ENCODE measurements at regions not wholly inside any gene's neighbourhood (a gene's known extent, or its start where the extent isn't known, plus 50 kb on each side); places are given as distances from the start of the nearest gene placed in this dataset.

- Histone ChIP-seq H3K27me3 (ENCODE audit: control insufficient read depth, insufficient read depth, low read length) (no peaks in the 10 kb centered on the region), H3K36me3 (ENCODE audit: control insufficient read depth, insufficient read depth, low read length) (no peaks in the 10 kb centered on the region), H3K4me3 (ENCODE audit: low read depth, low read length) (no peak overlapping the region)
- DNase-seq (ENCODE audit: low read depth): no peak
- ChIA-PET CTCF (no interaction called here), POLR2A (no interaction called here)
- TF ChIP-seq CTCF (IDR thresholded peaks at IDR 0.05; ENCODE audit: insufficient read depth, low read depth, low read length): no peak
Observed at GRCh38 chr3:30455840-30456239, 150.6 kb upstream of the TGFBR2 start.

GRCh38 chr3:30456264-30456663, 150.1 kb upstream of the TGFBR2 start:
- no peak overlapping the region for H3K4me3 ChIP-seq (ENCODE audit: low read depth, low read length)
- no peaks in the 10 kb centered on the region for H3K27me3 ChIP-seq (ENCODE audit: control insufficient read depth, insufficient read depth, low read length)
- ChIA-PET CTCF (no interaction called here), POLR2A (no interaction called here)
- no peak for DNase-seq (ENCODE audit: low read depth)
- no peak for TF ChIP-seq CTCF (IDR thresholded peaks at IDR 0.05; ENCODE audit: insufficient read depth, low read depth, low read length)
- H3K36me3 ChIP-seq (ENCODE audit: control insufficient read depth, insufficient read depth, low read length): no peaks in the 10 kb centered on the region

- no peaks in the 10 kb centered on the region for H3K27me3 ChIP-seq (ENCODE audit: control insufficient read depth, insufficient read depth, low read length)
- H3K36me3 ChIP-seq (ENCODE audit: control insufficient read depth, insufficient read depth, low read length): no peaks in the 10 kb centered on the region
- no peak for TF ChIP-seq CTCF (IDR thresholded peaks at IDR 0.05; ENCODE audit: insufficient read depth, low read depth, low read length)
- POLR2A ChIA-PET: no interaction called here
- DNase-seq (ENCODE audit: low read depth): no peak
- CTCF ChIA-PET: interaction anchor here (1.1 to 1.2 kb wide), 2 partner anchors 46 to 150 kb away, joined by 3 read pairs; partner anchors contain the start of gene TGFBR2
- no peak overlapping the region for H3K4me3 ChIP-seq (ENCODE audit: low read depth, low read length)
Observed at GRCh38 chr3:30457081-30457480, 149.3 kb upstream of the TGFBR2 start.

GRCh38 chr3:30457726-30458125, 148.7 kb upstream of the TGFBR2 start:
- TF ChIP-seq CTCF (IDR thresholded peaks at IDR 0.05; ENCODE audit: insufficient read depth, low read depth, low read length): no peak
- CTCF ChIA-PET: interaction anchor here (0.7 to 1.2 kb wide), 3 partner anchors 46 to 149 kb away, joined by 3 read pairs; partner anchors contain the start of gene TGFBR2

GRCh38 chr3:30458376-30459171, 147.8 kb upstream of the TGFBR2 start:
- Histone ChIP-seq H3K36me3 (ENCODE audit: control insufficient read depth, insufficient read depth, low read length) (no peaks in the 10 kb centered on the region), H3K27me3 (ENCODE audit: control insufficient read depth, insufficient read depth, low read length) (no peaks in the 10 kb centered on the region), H3K4me3 (ENCODE audit: low read depth, low read length) (no peak overlapping the region)
- CTCF ChIA-PET: interaction anchor here (0.7 to 1.2 kb wide), 3 partner anchors 45 to 148 kb away, joined by 3 read pairs; partner anchors contain the start of gene TGFBR2
- POLR2A ChIA-PET: no interaction called here
- no peak for TF ChIP-seq CTCF (IDR thresholded peaks at IDR 0.05; ENCODE audit: insufficient read depth, low read depth, low read length)
- no peak for DNase-seq (ENCODE audit: low read depth)

More at GRCh38 chr3:30457726-30458125, 148.7 kb upstream of the TGFBR2 start:
- no peaks in the 10 kb centered on the region for H3K27me3 ChIP-seq (ENCODE audit: control insufficient read depth, insufficient read depth, low read length)
- POLR2A ChIA-PET: no interaction called here
- H3K4me3 ChIP-seq (ENCODE audit: low read depth, low read length): no peak overlapping the region
- DNase-seq (ENCODE audit: low read depth): no peak
- no peaks in the 10 kb centered on the region for H3K36me3 ChIP-seq (ENCODE audit: control insufficient read depth, insufficient read depth, low read length)
